SK-N-SH (cell line): ENCODE measurements at regions not wholly inside any gene's neighbourhood (a gene's known extent, or its start where the extent isn't known, plus 50 kb on each side); places are given as distances from the start of the nearest gene placed in this dataset.

ENCODE experiments used
- EP300 ChIP-seq, 2 experiments: IDR thresholded peaks; 2 replicates each; pipeline versions ENCODE4 v1.4.0 to v1.6.1; 2012; ENCODE audit warnings: borderline replicate concordance in 1 of 2, low read depth in 1 of 2, low read length in 1 of 2
- MXI1 ChIP-seq: IDR thresholded peaks from 2 replicates; pipeline ENCODE4 v1.6.1; 2012; ENCODE audit warnings: mild to moderate bottlenecking, low read depth, low read length, improper control_type of control experiment
- TF ChIP-seq, protein P1 (sequence below): fragments of 200-600 bp; sonication (generic); IDR thresholded peaks from 2 replicates; pipeline ENCODE4 v1.6.1; 2017; ENCODE audit warnings: antibody characterized with exemption, mild to moderate bottlenecking, moderate library complexity

GRCh38 chr2:215205787-215206186 is 67.4 kb upstream of the ABCA12 start:
- TF ChIP-seq, protein P1, sequence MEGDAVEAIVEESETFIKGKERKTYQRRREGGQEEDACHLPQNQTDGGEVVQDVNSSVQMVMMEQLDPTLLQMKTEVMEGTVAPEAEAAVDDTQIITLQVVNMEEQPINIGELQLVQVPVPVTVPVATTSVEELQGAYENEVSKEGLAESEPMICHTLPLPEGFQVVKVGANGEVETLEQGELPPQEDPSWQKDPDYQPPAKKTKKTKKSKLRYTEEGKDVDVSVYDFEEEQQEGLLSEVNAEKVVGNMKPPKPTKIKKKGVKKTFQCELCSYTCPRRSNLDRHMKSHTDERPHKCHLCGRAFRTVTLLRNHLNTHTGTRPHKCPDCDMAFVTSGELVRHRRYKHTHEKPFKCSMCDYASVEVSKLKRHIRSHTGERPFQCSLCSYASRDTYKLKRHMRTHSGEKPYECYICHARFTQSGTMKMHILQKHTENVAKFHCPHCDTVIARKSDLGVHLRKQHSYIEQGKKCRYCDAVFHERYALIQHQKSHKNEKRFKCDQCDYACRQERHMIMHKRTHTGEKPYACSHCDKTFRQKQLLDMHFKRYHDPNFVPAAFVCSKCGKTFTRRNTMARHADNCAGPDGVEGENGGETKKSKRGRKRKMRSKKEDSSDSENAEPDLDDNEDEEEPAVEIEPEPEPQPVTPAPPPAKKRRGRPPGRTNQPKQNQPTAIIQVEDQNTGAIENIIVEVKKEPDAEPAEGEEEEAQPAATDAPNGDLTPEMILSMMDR = no peak
- TF ChIP-seq EP300 (IDR thresholded peaks at IDR 0.05; ENCODE audit: borderline replicate concordance in 1 of 2, low read depth in 1 of 2, low read length in 1 of 2) = no peak
- TF ChIP-seq MXI1 = no peak
